Esophagus squamous epithelium (tissue), 4 donors: ENCODE measurements at regions not wholly inside any gene's neighbourhood (a gene's known extent, or its start where the extent isn't known, plus 50 kb on each side); places are given as distances from the start of the nearest gene placed in this dataset.

Experiments used
- POLR2A ChIP-seq, 4 donors: fragments of 450-650 bp; IDR thresholded peaks; one replicate each; pipeline ENCODE4 v1.6.1; 2017; ENCODE audit warnings: antibody characterized with exemption in 4 of 4, mild to moderate bottlenecking in 4 of 4, moderate library complexity in 3 of 4
- TF ChIP-seq, protein P1 (sequence below), 6 experiments: fragments of 450-650 bp in 4 of 6; fragments of 200-600 bp in 2 of 6; sonication (generic) in 2 of 6; IDR thresholded peaks; one replicate each; pipeline ENCODE4 v1.5.1; 2016 to 2019; ENCODE audit warnings: antibody characterized with exemption in 6 of 6, mild to moderate bottlenecking in 4 of 6, moderate library complexity in 4 of 6

- TF ChIP-seq, protein P1, sequence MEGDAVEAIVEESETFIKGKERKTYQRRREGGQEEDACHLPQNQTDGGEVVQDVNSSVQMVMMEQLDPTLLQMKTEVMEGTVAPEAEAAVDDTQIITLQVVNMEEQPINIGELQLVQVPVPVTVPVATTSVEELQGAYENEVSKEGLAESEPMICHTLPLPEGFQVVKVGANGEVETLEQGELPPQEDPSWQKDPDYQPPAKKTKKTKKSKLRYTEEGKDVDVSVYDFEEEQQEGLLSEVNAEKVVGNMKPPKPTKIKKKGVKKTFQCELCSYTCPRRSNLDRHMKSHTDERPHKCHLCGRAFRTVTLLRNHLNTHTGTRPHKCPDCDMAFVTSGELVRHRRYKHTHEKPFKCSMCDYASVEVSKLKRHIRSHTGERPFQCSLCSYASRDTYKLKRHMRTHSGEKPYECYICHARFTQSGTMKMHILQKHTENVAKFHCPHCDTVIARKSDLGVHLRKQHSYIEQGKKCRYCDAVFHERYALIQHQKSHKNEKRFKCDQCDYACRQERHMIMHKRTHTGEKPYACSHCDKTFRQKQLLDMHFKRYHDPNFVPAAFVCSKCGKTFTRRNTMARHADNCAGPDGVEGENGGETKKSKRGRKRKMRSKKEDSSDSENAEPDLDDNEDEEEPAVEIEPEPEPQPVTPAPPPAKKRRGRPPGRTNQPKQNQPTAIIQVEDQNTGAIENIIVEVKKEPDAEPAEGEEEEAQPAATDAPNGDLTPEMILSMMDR (IDR thresholded peaks at IDR 0.05): no peak
- TF ChIP-seq POLR2A (IDR thresholded peaks at IDR 0.05): no peak
These were observed 523.2 kb downstream of the NTRK2 start for GRCh38 chr9:85192750-85193149.
